ENCODE measurements at regions not wholly inside any gene's neighbourhood (a gene's known extent, or its start where the extent isn't known, plus 50 kb on each side); places are given as distances from the start of the nearest gene placed in this dataset.
"Not testable (repeated sequence)": the region's sequence is repeated elsewhere in the genome, so short reads cannot be mapped to it uniquely, and the experiment has no call there.

DNA sequence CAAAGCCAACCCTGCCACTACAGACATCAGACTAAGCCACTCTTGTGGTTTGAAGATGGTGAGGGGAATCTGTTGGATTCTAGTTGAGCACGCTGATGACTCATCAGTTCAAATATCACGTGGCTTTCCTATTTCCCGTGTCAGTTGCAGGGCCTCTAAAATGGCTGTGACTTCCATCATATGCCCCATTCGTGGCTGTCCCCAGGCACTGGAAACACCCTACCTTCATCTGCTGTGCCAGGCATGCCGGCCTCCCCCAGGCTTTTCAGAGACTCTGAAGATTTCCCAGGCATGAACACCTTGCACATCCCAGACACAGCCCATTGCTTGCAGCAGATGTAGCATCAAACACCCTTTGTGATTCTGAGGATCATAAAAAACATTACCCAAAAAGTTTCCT is 659.9 kb downstream of the UQCRFS1 start:
- peak; percentile 78 for DNase-seq

DNA sequence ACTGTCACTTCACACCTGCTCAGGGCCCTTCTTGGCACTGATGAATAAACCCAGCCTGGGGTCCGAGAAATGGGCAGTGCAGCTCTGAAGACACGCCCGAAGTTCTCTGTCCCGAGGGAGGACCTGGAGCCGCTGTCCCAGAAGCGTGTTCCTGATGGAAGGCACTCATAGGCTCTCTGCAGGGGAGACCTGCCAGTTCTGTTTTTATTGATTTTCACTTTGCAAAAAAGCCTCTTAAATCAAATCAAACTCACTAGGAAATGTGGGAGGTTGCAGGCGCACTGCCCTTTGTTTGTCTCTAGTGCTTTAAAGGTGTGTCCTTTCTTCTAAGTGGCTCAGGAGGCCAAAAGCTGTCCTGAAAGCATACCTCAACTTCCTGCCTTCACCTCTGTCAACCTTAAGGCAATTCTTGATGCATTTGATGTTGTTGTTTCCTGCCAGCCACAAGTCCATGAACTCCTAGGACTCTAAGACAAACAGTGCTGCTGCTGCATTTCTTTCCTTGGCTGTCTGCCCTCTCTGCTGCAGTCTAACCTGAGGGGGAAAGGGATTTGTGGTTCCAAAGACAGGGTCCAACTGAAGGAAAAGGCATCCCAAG is 663.2 kb downstream of the UQCRFS1 start:
- DNase-seq: no peak

DNA sequence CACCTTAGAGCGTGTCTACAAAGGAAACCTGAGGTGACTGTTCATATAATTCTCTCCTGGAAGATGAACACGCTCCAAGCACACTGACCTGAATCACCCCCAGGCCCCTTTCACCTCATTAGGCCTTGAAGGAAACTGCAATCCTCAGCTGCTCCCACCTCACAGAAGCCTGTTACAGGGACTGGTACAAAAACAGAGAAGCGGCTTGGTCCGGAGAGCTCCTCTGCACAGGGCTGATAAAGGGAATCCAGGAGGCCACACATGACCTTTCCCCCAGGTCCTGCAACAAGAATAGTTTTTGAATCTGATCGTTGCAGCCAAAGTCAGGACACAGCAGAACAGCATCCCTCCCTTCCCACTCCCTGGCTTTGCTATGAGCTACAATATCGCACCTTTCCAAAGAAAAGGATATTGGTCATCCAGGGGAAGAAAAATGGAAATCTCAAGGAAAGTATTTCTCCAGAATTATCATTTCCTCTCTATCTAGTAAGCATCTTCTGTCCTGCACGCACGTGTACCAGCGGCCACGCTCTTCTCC is 666.7 kb downstream of the UQCRFS1 start:
- no peak for DNase-seq

DNA sequence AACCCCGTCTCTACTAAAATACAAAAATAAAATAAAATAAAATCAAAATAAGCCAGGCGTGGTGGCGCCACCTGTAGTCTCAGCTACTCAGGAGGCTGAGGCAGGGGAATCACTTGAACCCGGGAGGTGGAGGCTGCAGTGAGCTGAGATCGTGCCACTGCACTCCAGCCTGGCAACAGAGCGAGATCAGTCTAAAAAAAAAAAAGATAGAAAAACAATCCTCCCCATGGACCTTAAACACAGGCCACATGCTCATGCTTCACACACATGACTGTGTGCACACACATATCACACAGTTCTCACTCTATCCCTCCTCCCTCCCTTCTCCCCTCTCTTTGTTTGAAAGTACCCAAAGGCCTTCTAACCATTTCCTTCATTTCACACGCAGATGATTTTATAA is 667.6 kb downstream of the UQCRFS1 start:
- DNase-seq: not testable (repeated sequence)

DNA sequence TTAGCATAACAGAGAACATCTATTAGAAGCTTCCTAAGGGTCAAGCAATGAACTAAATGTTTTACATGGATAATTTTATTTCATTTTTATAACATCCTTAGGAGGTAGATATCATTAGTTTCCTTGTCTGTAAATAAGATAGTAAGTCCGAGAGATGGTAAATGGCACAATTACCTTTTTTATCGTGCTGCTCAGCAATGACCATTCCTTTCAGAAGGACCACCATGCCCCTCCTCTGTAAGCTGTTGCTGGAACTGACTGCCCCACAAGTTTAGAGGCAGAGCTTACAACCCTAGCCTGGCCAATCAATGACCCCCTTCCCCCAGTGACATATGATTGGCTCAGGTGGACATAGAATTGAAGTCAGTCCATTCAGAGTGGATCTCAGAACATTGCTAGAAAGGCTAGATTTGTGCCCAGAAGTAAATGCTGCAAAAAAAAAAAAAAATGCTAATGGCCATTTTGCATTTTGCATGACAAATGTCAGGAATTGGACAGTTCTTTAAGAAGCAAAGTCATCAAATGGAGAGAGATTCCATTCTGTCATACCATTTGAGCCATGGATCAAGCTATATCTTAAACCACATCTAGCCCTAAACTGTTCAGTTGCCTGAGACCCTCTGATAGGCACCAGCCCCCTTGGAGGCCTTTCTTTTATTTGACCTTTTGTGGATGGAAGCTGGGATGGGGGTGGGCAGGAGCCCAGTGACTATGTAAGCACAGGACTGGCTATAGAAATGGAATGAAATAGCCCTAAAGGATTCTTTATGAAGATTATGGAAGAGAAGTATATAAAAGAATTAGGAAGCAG is 668.3 kb downstream of the UQCRFS1 start:
- no peak for DNase-seq

DNA sequence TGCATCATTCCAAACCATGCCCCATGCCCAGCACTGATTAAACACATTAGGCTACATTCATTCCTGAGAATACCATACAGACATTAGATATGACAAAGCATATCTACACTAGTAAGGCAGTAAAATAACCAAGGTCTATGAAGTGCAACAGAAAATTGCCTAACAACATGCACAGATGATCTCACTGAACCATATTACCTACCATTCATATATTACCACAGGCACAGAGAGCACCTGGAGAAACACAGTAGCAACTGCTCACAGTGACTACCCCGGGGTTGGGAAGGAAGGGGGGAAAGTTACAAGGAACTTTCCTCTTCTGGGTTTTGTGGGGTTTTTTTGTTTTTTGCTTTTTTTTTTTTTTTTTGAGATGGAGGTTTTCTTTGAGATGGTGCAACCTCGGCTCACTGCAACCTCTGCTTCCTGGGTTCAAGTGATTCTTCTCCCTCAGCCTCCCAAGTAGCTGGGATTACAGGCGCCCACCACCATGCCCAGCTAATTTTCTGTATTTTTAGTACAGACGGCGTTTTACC is 669.6 kb downstream of the UQCRFS1 start:
- DNase-seq: no peak

DNA sequence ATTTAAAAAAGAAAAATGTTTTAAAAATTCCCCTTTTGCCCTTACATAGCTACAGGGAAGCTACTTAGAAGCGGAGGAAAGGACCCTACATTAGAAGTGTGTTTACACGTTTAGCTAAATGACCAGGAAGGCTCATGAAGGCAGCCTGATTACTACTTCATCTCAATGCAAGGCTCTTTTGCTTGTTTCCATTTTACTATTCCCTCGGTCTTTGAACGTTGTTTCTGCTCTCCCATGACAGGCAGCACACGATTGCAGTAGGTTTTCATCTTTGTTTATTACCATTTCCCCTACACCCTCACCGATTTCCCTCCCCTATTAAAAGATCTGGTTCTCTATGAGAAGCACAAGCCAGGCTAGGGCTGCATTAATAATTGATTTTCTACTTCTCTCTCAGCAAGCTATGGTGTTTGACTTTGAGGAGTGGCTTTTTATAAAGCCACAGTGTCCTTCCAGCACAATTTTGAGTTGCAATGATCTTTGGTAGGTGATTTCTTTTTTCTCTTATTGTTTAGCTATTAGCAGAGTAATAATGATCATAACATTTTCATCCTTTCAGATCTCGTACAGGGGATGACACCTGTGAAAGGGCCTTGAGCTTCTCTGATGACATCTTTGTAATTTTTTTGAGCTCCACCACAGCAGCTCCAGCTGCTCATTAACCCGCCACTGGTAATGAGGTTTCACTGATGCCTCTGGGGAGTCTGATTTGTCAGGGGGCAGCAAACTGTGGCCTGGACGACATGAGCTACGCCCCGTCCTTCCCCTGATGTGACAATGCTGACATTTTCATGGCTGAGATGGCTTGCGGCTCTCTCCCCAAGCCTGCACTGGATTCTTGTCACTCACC is 670.3 kb downstream of the UQCRFS1 start:
- no peak for DNase-seq

DNA sequence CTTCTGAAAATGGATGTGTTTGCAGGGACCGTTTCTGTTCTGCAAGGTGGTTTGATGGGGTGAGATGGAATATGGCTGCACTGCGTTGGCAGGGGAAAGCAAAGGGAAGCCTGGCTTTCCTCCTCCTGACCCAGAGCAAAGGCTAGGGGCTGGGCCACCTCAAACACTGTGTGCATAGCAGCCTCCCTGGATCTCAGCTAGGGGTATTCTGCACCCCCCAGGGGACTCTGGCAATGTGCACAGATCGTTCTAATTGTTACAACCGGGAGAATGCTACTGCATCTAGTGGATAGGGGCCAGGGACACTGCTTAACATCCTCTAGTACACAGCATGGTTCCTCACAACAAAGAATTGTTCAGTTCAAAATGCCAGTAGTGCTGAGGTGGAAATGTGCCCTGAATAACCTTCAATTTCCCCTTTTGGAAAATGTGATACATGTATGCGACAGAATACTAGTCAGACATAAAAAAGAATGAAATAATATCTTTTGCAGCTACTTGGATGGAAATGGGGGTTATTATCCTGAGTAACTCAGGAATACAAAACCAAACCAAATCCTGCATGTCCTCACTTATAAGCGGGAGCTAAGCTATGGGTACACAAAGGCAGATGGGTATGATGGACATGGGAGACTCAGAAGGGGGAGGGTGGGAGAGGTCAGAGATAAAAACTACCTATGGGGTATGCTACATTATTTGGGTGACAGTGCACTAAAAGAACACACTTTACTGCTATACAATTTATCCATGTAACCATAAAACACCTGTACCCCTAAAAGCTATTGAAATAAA is 671.2 kb downstream of the UQCRFS1 start:
- DNase-seq: no peak

DNA sequence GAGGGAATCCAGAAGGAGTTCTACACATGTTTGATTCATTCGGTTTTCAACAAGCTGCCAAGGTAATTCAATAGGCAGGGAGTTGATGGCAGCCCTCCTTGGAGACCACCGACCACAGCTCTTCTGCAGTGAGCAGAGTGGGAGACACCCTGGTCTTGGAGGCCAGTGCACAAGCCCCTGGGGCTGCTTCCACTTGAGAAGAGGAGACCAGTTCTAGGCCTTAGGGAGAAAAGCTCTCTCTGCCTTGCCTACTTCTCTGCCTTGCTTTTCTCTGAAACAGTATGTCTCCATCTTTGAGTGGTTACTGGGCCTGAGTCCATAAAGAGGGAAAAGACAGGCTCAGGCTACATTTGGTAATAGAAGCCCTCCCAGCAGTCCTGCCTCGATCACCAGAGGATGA is 671.9 kb downstream of the UQCRFS1 start:
- DNase-seq: no peak

DNA sequence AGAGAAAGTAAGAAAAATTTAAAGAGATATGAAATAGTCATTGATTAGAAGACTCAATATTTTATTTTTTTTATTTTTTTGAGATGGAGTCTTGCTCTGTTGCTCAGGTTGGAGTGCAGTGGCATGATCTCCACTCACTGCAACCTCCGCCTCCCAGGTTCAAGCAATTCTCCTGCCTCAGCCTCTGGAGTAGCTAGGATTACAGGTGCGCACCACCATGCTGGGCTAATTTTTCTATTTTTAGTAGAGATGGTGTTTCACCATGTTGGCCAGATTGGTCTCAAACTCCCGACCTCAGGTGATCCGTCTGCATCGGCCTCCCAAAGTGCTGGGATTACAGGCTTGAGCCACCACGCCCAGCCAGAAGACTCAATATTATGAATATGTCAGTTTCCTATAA is 672.6 kb downstream of the UQCRFS1 start:
- not testable (repeated sequence) for DNase-seq

DNA sequence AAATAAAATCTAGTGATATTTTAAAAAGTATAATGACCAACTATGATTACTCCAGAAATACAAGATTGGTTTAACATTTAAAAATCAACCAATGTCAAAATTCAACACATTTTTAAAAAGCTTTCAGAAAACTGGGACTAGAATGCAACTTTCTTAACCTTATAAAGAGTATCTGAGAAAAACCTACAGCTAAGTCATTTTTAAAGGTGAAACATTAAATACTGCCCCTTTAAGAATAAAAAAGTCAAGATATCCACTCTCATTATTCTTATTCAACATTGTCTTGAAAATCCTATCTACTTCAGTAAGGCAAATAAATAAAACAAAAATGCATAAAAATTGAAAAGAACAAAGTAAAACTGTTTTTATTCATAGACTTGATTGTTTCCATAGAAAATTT is 673.2 kb downstream of the UQCRFS1 start:
- no peak for DNase-seq

DNA sequence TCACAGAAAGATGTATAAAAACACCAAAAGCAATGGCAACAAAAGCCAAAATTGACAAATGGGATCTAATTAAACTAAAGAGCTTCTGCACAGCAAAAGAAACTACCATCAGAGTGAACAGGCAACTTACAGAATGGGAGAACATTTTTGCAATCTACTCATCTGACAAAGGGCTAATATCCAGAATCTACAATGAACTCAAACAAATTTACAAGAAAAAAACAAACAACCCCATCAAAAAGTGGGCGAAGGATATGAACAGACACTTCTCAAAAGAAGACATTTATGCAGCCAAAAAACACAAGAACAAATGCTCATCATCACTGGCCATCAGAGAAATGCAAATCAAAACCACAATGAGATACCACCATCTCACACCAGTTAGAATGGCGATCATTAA is 674.4 kb downstream of the UQCRFS1 start:
- DNase-seq: not testable (repeated sequence)

DNA sequence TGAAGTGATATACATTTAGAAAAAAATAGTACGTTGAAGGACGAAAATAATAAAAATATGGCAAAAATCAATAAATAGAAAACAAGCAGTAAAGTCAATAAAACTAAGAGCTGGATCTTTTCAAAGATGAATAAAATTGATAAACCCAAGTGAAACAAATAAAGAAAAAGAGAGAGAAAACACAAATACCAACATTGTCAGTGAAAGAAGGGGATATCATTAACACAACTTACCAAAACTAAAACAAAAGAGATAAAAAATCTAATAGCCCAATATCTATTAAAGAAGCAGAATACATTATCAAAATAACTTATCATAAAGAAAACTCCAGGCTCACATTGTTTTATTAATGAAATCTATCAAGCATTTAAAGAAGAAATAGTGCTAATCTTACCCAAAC is 675.1 kb downstream of the UQCRFS1 start:
- DNase-seq: no peak

DNA sequence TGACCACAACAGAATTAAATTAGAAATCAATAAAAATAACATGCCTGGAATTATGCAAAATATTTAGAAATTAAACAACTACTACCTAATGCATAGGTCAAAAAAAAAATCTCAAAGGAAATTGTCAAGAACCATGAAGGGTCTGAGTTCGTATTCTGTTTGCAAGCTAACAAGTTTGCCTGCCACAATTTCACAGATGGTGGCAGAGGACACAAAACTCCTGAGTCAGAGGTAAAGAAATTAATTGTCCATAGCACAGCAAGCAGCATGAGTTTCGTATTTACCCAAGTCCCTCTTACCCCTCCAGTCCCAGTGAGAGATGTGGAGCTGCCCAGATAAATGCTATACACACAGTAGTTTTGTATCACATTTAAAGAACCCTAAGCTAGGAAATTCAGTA is 675.9 kb downstream of the UQCRFS1 start:
- DNase-seq: no peak

DNA sequence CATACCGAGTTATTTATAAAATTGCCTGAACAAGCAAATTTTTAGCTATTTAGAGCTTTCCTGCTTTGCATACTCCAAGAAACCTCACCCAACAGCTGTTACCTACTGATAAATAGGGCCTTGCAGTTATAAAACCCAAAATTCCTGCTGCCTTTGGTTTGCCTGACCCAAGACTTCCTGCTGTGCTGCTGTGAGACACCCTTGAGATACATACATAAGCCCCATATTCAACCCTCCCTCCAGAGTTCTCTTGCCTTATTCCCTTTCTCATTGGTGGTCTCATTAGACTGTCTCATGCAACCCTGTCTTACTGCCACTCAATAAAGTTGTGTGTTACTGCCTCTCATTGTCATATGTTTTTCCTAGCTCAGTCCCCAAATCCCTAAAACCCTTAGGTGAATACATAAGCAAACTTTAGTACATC is 677.6 kb downstream of the UQCRFS1 start:
- DNase-seq: no peak

DNA sequence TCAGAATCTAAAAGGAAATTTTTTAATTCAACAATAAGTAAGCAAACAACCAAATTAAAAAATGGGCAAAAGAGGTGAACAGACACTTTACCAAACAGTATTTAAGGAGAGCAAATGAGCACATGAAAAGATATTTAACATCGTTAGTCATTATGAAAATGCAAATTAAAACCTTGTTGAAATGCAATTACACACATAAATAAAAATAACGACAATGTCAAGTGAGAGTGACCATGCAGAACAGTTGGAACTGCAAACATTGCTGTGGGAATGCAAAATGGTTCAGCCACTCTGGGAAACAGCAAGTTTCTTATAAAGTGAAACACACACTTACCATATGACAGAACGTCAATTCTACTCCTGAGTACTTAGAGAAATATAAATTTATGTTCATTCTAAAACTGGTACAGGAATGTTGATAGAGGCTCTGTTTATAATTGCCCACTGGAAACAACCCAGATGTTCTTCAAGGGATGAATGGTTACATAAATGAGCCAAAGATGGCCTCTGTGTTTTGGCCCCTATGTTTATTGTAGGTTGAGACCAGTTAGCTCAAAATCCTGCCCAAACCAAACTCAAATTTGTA is 678.1 kb downstream of the UQCRFS1 start:
- DNase-seq: no peak

DNA sequence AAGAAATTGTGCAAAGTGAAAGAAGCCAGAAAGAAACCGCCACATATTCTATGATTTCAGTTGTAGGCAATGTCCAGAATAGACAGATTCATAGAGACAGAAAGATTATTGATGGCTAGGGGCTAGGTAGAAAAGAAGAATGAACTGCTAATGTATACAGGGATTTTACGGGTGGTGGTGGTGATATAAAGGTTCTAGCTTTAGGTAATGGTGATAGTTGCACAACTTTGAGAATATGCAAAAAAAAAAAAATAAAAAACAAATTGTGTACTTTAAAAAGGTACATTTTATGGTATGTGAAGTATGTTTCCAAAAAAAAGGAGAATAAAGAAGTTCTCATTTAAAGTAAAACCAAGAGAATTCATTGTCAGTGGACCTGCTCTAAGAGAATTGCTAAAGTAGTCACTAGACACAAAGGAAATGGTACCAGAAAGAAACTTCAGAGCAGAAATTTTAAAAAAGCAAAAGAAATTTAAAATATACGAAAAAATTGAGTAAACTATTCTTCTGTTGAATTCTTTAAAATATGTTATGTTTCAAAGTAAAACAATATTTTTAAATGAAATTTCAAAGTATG is 680.1 kb downstream of the UQCRFS1 start:
- no peak for DNase-seq

DNA sequence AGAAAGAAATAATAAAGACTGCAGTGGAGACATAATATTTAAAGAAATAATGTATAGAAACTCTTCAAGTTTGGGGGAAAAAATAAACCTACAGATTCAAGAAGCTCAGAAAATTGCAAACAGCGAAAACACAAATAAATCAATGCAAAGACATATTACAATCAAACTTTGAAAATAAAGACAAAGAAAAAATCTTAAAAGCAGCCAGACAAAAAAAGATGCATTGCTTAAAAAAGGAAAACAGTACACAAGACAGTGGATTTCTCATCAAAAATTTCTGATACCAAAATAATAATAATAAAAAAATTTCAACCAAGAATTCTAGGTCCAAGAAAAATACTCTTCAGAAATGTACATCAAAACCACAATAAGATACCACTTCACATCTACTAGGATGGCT is 681.0 kb downstream of the UQCRFS1 start:
- no peak for DNase-seq

DNA sequence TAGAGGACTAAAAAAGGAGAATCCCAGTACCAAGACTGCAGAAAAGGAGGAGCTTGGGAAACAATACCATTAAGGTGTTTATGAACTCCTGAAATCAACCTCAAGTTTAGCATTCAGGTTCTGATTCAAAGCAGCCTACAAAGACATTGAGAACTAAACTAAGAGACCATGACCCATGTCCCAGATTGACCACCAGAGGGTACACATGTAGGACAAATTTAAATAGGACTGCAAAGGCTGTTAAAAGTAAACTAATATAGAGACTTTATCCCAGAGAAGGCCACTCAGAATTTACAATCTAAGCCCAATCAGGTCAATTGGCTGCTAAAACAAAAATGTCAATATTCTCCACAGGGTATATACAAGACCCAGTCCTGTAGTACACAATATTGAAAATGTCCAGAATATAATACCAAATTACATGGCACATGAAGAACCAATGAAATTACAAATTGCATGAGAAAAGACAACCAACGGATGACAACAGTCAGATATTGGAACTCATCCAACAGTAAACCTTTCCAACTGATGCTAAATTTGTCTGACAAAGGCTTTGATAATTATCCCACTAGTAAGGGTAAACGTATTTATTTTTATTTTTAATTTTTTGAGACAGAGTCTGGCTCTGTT is 682.4 kb downstream of the UQCRFS1 start:
- no peak for DNase-seq

DNA sequence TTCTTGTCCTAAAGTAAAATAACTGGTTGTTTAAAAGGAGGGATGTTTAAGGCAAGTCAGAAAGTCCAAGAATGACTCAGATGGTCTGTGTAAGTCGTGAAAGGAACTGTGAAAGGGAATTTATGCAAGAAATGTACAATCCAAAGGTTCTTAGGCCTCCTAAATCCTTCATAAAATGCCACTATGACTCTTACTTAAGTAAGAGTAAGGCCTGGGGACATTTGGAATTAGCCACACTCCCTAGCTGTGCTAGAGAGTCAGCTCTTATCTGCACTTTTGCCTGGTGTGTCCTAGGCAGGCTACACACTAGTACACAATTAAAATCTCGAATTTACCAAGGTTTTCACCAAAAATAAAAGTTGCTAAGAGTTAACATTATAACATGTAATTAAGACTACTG is 686.9 kb downstream of the UQCRFS1 start:
- no peak for DNase-seq

DNA sequence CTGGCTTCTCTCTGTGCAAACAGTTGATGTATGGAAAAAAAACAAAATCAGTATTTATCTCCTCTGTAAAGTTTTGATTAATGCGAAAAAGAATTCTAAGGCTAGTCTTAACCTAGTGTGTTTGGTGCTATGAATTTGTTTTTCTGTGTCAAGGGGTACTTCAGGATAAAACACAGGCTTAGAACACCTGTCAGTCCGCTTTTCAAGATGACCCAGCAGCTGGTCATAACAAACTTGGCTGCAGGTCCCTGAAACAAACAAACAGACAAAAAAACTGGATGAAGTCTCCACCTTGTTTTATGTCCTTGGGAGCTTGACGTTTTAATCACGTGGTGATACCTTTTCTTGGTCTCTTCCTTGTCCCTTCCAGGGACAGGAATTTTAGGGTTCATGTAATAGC is 689.3 kb downstream of the UQCRFS1 start:
- DNase-seq: no peak

Measured in MV-4-11 (cell line).